Suprapubic skin (tissue), 3 donors: ENCODE measurements at regions not wholly inside any gene's neighbourhood (a gene's known extent, or its start where the extent isn't known, plus 50 kb on each side); places are given as distances from the start of the nearest gene placed in this dataset.

ENCODE experiments used
- EP300 ChIP-seq: sonication (generic); formaldehyde crosslinking; IDR thresholded peaks from one replicate; pipeline ENCODE4 v1.6.1; 2017; ENCODE audit warnings: antibody characterized with exemption
- POLR2A ChIP-seq, 2 donors: fragments of 450-650 bp; IDR thresholded peaks; one replicate each; pipeline ENCODE4 v1.6.1; 2017; ENCODE audit warnings: antibody characterized with exemption in 2 of 2, mild to moderate bottlenecking in 2 of 2, moderate library complexity in 2 of 2
- TF ChIP-seq, protein P1 (sequence below), 2 donors: fragments of 200-600 bp in 1 of 2; fragments of 450-650 bp in 1 of 2; sonication (generic) in 1 of 2; IDR thresholded peaks; one replicate each; pipeline ENCODE4 v1.5.1; 2016 to 2019; ENCODE audit warnings: antibody characterized with exemption in 2 of 2, mild to moderate bottlenecking in 1 of 2, moderate library complexity in 1 of 2

GRCh38 chr1:4584449-4584848 is 70.0 kb upstream of the AJAP1 start:
- TF ChIP-seq, protein P1, sequence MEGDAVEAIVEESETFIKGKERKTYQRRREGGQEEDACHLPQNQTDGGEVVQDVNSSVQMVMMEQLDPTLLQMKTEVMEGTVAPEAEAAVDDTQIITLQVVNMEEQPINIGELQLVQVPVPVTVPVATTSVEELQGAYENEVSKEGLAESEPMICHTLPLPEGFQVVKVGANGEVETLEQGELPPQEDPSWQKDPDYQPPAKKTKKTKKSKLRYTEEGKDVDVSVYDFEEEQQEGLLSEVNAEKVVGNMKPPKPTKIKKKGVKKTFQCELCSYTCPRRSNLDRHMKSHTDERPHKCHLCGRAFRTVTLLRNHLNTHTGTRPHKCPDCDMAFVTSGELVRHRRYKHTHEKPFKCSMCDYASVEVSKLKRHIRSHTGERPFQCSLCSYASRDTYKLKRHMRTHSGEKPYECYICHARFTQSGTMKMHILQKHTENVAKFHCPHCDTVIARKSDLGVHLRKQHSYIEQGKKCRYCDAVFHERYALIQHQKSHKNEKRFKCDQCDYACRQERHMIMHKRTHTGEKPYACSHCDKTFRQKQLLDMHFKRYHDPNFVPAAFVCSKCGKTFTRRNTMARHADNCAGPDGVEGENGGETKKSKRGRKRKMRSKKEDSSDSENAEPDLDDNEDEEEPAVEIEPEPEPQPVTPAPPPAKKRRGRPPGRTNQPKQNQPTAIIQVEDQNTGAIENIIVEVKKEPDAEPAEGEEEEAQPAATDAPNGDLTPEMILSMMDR (IDR thresholded peaks at IDR 0.05), result no peak
- TF ChIP-seq EP300 (no peak), POLR2A (IDR thresholded peaks at IDR 0.05) (no peak)
